Left forelimb (tissue), 1 donor: ENCODE measurements at regions not wholly inside any gene's neighbourhood (a gene's known extent, or its start where the extent isn't known, plus 50 kb on each side); places are given as distances from the start of the nearest gene placed in this dataset.

ENCODE experiments used
- DNase-seq: peaks from one replicate; pipeline ENCODE4 v3.0.0-alpha.2; 2018; ENCODE audit warnings: low spot score

DNA sequence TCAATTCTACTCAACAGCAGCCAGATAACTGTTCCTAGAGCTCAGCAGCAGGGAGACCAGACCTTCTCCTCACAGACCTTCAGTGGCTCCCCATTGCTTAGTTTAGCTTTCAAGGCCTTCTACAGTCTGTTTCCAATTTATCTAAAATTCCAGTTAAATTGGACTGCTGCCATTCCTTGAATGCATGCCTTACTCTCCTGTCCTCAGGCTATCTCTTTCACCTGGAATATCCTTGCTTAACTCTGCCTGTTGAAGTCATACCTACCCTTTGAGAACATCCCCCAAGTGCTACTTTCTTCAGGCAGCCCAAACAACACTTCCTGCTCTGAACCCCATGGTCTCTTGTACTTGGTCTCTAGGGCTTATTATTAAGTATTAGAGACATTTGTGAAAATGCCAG is 120.7 kb upstream of the TENM4 start:
- DNase-seq: no peak

DNA sequence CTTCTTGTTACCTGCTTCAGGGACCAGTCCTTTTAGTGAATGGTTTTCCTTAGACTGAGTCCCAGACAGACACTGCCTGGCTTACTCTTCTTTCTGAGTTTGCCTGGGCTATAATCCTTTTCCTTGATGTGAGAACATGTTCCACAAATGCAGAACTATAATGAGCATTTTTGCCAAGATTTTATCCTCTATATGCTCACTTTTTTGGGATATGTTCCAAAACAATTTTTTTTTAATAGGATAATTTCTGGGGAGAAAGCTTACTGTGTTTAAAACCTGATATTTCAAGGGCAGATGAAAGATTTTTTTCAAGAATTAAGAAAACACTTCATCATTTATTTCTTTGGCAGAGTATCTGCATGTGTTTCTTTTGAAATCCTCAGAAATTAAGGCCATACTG is 110.0 kb upstream of the TENM4 start:
- no peak for DNase-seq

DNA sequence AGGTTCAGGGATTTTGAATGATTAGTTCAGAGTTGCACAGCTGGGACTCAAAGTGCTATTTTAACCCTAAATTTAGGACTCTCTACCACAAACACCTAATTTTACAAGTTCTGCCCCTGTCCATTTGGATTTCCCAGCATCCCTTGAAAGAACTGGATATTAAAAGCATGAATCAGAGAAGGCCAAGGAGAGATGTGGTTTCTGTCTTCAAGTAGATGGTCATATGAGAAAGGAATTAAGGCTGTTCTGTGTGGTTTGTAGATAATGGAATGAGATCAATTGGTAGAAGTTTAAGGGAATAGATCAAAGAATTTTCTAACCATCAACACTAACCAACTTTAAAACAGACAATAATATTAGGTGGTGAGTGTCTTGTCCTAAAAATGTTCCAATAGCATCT is 106.4 kb upstream of the TENM4 start:
- no peak for DNase-seq

DNA sequence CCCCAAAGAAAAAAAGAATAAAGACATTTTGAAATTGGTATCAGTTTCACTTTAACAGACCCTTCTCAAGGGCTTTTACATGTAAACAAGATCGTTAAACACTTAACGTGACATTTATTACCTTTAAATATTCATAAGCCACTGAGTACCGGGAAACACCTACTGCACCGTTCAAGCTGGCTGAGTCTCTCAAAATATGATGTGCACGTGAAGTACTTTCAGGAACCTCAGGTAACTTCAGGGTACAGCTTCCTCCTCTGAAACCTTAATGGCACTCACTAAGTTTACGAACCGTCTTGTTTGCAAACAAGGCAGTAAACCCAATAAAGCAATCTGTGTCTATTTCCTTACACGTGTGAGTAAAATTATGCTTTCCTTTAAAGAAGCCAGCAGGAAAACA is 105.5 kb upstream of the TENM4 start:
- no peak for DNase-seq

DNA sequence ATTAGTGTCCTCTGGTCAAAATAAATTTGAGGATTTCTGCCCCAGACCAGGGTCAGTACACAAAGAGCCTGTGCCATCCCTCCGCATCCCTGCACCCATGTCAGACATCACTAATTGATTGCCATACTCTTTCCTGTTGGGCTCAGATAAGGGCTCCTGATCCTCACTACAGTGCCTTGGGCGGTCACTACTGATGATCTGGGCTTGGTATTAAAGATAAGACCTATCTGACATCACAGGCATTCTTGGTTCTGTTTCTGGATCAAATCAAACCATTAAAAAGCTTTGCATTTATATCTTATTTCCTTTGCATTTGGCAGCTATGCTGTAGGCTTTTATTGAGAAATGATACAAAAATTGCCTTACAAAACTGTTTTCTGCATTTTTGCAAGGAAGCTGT is 103.5 kb upstream of the TENM4 start:
- no peak for DNase-seq

DNA sequence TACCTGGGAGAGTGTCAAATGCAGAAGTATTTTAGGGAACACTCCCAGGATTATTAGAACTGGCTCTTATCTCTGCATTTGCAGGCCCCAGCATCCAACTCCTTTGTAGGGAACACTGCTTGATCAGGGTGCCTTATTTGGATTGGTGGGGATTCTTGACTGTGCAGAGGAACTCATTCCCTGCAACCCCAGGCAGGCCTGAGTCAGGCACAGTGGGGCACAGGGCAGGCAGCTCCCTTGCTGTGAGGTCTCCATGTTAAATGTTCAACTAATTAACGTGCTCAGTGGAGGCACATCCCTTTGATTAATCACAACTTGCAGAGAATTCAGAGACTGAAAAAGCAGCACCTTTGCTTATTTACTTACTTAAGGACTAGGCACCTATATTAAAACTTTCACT is 102.3 kb upstream of the TENM4 start:
- DNase-seq: no peak

DNA sequence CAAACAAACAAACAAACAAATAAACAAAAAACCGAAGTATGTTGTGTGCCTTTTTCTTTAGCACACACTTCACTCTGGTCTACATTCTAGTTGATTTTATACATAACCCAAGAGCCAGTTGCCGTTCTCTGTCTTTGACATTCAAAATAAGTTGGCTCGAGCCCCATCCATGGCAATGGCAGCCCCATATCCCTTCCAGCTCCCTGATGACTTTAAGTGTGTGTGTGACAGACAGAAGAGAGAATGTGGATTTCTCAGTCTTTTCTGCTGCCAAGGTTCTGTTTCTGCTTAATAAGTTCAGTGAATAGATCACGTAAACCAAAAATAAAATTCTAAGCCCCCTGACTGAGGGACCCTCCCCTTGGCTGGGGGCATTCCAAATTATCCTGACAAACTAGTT is 100.6 kb upstream of the TENM4 start:
- DNase-seq: no peak

DNA sequence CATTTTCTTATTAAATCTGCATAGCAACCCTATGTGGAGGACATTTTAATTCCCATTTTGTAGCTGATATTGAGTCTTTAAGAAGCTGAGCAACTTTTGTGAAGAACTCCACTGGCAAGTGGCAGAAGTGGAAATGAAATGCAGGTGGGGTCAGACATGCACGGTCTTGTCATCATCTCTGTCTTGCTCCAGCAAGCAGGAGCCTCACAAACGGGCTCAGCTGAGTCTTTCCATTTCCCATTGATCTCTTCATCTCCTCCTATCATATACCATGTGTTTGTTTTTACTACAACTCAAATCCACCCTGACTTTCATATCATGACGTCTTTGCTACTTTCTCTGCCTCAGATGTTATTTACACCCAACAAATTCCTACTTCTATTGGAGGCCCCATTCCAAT is 97.9 kb upstream of the TENM4 start:
- no peak for DNase-seq

DNA sequence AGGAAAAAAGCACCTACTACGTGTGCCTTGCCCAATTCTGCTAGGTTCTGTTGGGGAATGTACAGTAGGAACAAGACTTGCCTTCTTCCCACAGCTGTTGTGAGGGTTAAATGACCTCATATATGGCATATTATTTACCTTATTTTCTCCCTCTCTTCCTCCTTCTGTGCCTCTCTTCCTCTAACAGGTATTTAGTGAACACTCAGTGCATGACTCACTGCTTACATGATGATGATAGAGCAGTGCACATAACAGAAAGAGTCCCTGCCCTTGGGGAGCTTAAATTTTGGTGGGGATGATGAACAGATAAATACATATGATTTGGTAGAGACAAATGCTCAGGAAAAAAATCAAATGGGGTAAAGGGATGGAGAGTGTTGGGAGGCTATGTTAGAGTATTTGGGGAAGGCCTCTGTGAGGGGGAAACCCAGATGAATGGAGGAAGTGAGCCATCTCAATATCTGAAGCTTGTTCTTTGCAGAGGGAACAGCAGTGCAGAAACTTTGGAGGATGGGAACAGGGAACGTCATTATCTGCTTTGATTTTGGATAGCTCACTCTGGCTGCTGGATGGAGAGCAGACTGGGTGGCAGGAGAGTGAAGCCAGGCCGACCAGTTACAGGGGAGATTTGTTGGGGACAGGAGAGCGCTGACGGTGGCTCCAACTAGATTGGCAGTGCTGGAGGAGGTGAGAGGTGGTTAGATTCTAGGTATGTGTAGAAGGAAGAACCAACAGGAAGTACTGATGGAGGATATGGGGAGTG is 95.5 kb upstream of the TENM4 start:
- DNase-seq: no peak

DNA sequence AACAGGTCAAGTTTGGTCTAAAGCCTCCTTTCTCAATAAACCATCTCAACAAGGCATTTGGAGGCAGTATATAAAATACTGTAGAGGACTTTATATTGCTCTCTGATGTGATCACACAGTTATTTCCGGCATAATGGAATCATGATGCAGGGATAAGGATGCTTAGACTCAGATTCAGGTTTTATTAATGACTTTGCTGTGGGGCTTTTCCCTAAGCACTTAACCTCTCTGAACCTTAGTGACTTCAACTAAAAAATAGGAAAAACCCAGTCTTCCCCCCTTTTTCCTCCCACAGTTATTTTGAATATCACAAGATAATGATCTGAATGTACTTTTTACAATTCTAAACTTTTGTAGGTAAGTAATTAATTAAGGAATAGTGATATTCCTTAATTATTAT is 94.8 kb upstream of the TENM4 start:
- DNase-seq: no peak

DNA sequence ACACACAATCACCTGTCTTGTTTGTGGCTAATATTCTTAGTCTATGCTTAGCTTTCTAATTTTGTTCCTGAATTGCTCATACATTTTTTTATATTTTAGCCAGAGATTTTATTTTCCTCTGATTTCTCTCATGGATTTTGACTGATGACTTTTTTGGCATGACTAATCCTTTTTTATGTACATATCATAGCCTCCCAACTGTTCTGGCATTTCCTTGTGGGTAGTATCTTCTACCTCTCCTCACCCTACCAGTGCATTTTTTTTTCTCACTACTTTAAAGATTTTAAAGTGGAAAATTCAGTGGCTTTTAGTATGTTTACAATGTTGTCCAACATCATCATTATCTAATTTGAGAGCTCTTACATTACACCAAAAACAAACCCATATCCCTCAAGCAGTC is 84.4 kb upstream of the TENM4 start:
- no peak for DNase-seq

DNA sequence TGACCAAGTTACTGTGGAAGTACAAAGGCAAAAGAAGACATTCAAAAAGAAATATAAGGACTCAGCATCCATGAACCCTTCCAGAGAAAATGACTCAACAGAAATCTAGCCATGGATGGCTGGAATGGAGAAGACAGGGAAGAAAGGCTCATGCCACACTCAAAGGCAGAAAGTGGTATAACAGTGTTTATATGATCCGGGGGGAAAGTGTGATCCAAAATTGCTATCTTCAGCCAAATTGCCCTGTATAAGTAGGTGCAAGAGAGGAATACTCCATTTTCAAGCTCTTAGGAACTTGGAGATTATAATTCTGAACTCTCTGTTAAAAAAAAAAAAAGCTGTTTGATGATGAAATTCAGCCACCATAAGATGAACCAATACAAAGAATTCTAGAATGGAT is 81.8 kb upstream of the TENM4 start:
- no peak for DNase-seq

DNA sequence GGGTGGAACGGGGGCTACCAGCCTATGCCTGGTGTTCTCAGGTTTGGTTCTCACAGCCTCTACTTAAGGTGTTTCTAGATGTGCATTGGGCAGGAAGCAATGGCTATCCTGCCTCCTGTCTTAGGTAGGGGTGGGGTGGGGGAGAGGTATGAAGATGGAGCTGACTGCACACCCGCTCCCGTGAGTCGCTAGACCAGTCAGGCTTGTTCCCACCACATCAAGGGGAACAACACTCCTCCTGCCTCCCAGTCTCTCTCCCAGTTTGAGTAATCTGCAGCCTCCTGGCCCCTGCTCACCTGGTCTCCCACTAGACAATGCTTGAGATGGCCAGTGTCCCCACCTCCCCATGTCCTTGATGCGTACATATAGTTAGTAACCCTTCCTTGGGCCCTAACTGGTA is 79.3 kb upstream of the TENM4 start:
- DNase-seq: no peak

DNA sequence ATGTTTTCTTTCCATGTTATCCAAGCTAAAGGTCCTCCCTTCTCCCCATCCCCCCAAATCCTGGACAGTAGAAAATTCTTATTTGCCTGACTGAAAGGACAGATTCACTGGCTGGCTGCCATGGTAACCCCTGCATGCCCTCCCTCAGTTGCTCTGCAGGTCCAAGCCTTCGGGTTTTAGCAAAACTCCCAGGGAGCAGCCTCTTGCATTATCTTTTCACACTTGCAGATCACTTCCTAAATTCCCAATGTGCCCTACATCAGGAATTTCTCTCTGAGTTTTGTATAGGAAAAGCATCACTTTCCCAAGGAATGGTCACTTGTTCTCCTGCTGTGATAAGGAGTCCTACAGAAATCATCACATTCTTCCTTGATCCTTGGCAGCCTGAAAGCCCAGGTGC is 75.0 kb upstream of the TENM4 start:
- no peak for DNase-seq

DNA sequence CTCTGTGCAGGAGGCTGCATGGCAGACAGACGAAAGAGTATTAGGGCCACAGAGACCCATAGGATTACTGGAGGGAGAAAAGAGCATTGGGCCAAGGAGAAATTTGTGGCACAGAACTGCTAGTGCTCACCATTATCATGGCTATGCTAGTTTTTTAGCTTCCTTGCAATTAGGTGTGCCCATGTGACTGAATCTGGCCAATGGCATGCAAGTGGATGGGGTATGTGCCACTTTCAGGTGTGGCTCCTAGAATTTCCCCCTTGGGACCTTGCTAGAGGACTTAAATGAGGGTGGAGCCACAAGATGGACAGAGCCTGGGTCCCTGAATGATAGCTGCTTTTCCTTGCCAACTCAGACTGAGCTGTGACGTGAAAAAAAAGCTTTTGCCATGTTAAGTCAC is 73.9 kb upstream of the TENM4 start:
- DNase-seq: no peak

DNA sequence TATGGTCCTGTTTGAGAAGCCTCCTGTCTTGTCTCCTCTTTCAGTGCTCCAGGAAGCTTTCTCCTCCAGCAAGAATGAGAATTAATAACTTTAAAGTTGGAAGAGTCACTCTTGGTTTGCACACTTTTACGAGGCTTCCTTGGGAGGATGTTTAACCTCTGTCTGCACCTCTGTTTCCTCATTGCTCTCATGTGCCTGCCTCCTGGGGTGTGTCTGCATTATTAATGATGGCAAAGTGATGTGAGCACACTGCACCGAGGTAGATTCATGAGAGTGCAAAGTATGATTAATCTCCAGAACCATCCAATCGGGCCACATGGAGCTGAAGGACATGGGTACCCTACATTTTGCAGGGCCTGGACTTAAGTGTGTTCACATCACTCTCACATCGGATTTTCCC is 73.5 kb upstream of the TENM4 start:
- no peak for DNase-seq

DNA sequence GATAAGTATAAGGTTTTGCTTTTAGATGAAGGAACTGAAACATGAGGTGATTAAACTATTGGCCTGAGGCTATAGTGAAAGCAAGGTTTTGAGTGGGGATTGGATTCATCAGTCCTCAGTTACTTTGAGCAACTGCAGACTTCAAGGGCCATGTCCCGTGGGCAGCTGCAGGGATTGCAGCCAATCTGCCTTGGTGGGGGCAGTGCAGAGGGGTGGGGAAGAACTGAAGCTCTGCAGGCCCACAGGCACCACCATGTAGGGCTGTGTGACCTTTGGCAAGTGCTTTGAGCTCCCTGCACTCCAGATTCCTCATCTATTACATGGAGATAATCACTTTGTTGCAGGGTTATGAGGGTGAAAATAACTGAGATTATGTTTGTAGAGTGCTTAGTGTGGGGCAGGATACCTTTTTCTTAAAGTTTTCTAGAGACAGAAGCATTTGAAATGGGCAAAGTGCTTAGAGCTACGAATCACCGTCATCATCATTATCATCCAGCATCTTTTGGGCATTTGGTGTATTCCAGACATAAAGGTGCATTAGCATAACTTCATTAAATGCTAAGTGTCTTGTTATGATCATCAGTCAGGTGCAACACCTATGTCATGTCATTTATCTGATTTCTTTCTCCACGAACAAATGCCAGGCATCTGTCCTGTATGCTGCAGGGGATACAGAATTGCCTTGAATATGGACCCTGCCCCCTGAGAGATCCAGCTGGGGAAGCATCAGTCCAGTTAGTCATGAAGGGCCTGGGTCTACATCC is 72.1 kb upstream of the TENM4 start:
- no peak for DNase-seq

DNA sequence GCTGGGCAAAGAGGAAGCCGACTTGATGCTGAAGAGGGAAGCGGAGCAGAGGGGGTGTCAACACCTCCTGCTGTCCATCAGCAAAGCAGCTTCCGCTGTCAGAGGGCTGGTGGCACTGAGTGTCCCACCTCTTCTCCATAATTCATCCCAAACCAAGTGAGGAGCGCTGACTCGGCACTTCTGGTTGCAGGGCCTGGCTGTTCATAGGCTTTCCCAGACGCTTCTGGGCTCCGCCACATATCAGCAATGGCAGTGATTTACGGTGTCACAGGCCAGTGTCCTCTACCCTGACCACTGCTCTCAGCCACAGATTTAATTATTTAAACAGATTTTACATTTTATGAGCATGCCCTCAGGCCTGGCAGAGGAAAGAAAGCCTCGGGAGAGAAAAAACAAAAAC is 70.1 kb upstream of the TENM4 start:
- DNase-seq: no peak

DNA sequence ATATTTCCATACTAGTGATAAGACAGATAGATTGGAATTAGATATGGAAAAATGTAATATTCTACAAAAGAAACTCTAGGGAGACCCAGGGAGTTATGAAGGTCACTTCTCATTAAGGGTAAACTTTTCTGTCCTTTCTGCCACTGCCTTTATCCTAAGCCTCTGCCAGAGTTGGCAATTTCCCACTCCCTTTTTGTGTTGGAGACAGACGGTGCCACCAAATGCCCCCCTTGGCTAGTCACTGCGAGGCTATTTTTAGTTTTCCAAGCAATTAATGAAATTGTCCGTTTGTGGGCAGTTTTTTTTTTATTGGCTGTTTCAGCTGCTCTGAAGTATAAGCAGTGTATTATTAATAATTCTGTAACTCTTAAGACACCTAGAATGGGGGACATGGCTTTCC is 67.6 kb upstream of the TENM4 start:
- no peak for DNase-seq

DNA sequence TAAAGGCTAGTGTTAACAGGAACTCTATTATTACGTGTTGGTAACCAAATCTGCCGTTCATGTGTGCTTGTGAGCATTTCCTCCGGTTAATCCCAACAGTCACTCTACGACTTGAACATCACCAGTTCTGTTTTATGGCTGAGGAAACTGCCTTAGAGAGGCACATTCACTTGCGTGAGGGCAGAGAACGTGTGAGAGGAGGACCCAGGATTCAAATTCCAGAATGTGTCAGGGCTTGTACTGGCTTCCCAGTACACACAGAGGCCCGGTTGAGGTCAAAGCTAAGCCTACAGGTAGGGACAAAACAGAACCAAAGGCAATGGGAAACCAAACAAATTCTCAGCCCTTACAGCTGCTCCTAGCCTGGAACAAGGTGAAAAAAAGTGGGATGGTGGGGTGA is 66.9 kb upstream of the TENM4 start:
- DNase-seq: no peak

DNA sequence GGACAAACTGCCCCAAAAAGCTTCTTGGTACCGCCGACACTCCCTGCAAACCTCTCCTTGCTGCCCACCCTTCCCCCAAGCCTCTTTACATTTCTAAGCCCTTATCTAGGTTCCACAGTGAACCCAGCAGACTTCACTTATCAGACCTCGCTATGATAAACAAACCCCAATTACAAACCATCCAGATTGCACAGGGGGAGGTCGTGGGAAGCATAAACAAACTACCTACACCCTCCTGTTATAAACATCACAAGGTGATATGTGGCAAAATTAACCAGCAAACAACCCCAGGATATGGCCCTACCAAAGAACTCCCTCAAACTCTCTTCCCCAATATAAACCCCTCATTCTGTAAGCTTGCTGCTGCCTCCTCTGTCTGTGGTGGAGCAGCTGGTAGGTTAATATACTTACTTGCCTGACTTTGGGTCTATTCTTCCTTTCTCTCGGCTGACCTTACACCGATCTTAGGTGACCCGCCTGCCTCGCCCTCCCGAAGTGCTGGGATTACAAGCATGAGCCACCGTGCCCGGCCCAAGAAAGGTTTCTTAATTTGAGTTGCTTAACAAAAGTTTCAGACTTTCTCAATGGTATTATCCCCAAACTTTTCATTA is 66.0 kb upstream of the TENM4 start:
- DNase-seq: no peak

DNA sequence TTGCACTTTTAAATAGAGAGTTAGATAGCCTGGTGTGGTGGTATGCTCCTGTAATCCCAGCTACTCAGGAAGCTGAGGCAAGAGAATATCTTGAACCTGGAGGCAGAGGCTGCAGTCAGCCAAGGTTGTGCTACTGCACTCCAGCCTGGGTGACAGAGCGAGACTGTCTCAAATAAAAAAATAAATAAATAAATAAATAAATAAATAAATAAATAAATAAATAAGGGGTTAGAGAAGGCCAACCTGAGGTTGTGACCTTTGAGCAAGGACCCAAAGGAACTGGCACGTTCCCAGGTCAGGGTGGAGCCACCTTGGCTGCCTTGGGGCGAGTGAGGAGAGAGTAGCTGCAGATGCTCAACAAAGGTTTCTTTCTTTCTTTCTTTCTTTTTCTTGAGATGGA is 65.3 kb upstream of the TENM4 start:
- no peak for DNase-seq

DNA sequence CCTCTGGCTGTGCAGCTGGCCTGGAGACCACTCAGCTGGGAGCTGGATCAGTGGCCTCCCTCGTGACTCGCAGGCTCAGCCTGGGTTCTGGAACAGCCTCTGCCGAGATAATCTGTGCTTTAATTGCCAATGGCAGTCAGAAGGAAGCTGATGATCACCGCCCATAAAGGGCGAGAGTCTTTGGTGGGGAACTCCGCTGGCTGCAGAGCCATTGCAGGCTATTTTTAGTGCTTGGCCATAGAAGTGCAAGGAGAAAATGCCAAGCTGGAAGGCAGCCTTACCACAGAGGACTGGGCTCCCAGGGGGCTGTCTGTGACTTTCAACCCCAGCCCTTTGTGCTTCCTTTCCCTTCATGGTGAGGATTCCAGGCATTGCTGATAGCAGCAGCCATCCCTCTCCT is 62.2 kb upstream of the TENM4 start:
- no peak for DNase-seq

DNA sequence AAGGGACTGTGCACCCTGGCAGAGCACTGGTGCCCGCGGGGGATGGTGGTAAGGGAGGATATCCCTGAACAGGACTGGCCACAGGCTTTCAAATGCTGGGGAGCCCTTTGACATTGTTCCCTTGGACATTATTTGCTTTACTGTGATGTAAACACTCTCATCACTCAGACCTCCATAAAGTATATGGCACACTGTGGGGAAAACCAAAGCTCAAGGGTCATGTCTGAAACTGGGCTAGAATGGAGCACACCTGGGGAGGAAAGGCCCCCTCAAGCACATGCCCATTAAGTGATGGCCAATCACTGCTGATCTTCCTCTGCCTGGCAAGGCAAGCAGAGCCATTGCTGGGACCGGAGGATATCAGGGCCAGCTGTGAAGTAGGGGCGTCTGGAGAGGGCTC is 60.9 kb upstream of the TENM4 start:
- DNase-seq: no peak
